ENCODE measurements at regions not wholly inside any gene's neighbourhood (a gene's known extent, or its start where the extent isn't known, plus 50 kb on each side); places are given as distances from the start of the nearest gene placed in this dataset.

DNA sequence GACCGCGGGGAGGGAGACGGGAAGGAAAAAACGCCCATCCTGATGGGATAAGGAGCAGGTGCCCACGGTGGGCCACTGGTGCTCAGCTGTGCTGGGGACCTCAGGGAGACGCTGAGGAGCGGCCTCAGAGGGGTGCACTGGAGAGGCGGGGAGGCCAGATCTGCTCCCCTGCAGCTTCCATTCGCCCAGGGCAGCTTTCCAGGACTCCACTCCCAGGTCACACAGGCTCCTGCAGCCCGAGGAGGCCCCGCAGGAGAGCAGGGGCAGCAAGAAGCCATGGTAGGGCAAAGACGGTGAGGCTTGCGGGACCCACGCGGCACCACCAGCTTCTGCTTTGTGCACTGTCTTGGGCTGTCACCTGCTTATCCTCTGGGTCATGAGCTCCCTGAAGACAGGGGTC lies 82.5 kb upstream of the SULF2 start:
- Mint-ChIP-seq H3K27me3 (ENCODE audit: insufficient read depth, low read depth) (peaks cover 11% of the 10 kb centered on the region), H3K36me3 (no peaks in the 10 kb centered on the region), H3K4me3 (no peak overlapping the region), H3K9me3 (no peaks in the 10 kb centered on the region), H3K4me1 (peaks cover 8% of the 10 kb centered on the region), H3K27ac (no peak overlapping the region)
- no peaks in the 10 kb centered on the region for H4K20me1 ChIP-seq (ENCODE audit: low read depth)
- peaks cover 6% of the 10 kb centered on the region for H3K4me1 ChIP-seq
- no peaks in the 10 kb centered on the region for H3K36me3 ChIP-seq
- TF ChIP-seq CTCF (IDR thresholded peaks at IDR 0.05) (no peak), EZH2 (IDR thresholded peaks at IDR 0.05) (no peak), EZH2phosphoT487 (IDR thresholded peaks at IDR 0.05) (no peak)
- H3K9me3 ChIP-seq (ENCODE audit: low read depth): no peaks in the 10 kb centered on the region
- no peaks in the 10 kb centered on the region for H3F3A ChIP-seq (ENCODE audit: low read depth)
- no peak overlapping the region for H3K27ac ChIP-seq
- no peak overlapping the region for H3K4me3 ChIP-seq
- no peak for DNase-seq (ENCODE audit: low spot score)
- H3K9ac ChIP-seq: no peak overlapping the region
- H3K27me3 ChIP-seq: no peaks in the 10 kb centered on the region
- H2AFZ ChIP-seq (replicated peaks): no peak overlapping the region
- H3K4me2 ChIP-seq: no peak overlapping the region
- H3K79me2 ChIP-seq (ENCODE audit: low read depth): no peaks in the 10 kb centered on the region

DNA sequence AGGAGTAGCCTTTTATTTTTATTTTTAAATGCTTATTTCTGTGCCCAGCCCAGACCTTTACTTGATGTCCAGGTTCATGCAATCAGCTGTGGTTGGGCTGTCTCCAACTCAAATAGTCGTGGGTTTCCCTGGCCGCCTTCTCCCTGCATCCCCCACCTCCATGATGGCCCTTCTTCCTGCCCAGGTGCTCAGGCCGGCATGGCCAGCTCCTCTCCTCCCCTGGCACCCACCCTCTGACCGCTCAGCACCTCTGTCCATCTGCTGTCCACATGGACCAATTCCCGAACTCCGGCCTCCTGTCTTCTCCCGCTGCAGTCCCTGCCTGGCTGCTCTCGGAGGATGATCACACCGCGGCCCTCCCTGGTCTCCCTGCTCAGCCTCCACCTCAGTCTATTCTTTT lies 81.2 kb upstream of the SULF2 start:
- no peaks in the 10 kb centered on the region for H3K36me3 Mint-ChIP-seq
- Histone ChIP-seq H3K9ac (no peak overlapping the region), H3K4me3 (no peak overlapping the region), H3K79me2 (ENCODE audit: low read depth) (no peaks in the 10 kb centered on the region), H4K20me1 (ENCODE audit: low read depth) (no peaks in the 10 kb centered on the region), H3K27me3 (no peaks in the 10 kb centered on the region), H3K4me1 (peaks cover 6% of the 10 kb centered on the region), H3K27ac (no peak overlapping the region), H3K36me3 (no peaks in the 10 kb centered on the region), H3K4me2 (no peak overlapping the region), H2AFZ (replicated peaks) (no peak overlapping the region), H3K9me3 (ENCODE audit: low read depth) (no peaks in the 10 kb centered on the region), H3F3A (ENCODE audit: low read depth) (no peaks in the 10 kb centered on the region)
- H3K4me1 Mint-ChIP-seq: peaks cover 7% of the 10 kb centered on the region
- TF ChIP-seq CTCF (IDR thresholded peaks at IDR 0.05) (no peak), EZH2phosphoT487 (IDR thresholded peaks at IDR 0.05) (no peak)
- DNase-seq (ENCODE audit: low spot score): no peak
- H3K27ac Mint-ChIP-seq: no peak overlapping the region
- peaks cover 6% of the 10 kb centered on the region for H3K27me3 Mint-ChIP-seq (ENCODE audit: insufficient read depth, low read depth)
- no peaks in the 10 kb centered on the region for H3K9me3 Mint-ChIP-seq
- no peak overlapping the region for H3K4me3 Mint-ChIP-seq

DNA sequence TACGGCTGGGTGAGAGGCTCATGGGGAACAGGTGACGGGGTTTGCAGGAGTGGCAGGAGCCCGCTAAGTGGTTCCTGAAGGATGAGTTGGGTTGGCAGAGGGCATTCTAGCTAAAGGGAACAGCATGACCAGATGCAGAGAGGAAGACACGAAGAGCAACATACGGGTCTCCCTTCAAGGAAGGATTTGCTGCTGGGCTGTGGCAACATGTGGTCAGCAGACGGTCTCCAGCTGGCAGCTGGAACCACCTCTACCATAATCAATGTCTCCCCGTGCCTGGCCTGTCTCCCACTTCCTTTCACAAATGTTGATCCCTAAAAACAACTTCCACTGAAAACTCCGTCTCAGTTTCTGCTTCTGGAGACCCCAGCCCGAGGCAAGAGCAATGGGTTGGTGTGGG lies 80.6 kb upstream of the SULF2 start:
- TF ChIP-seq EZH2phosphoT487 (IDR thresholded peaks at IDR 0.05) (no peak), EZH2 (IDR thresholded peaks at IDR 0.05) (no peak), CTCF (IDR thresholded peaks at IDR 0.05) (no peak)
- Histone ChIP-seq H3K4me3 (no peak overlapping the region), H3F3A (ENCODE audit: low read depth) (no peaks in the 10 kb centered on the region), H2AFZ (replicated peaks) (no peak overlapping the region), H3K27ac (no peak overlapping the region), H3K79me2 (ENCODE audit: low read depth) (no peaks in the 10 kb centered on the region), H3K9me3 (ENCODE audit: low read depth) (no peaks in the 10 kb centered on the region), H4K20me1 (ENCODE audit: low read depth) (no peaks in the 10 kb centered on the region), H3K4me1 (peaks cover 6% of the 10 kb centered on the region), H3K27me3 (no peaks in the 10 kb centered on the region), H3K36me3 (no peaks in the 10 kb centered on the region), H3K4me2 (no peak overlapping the region), H3K9ac (no peak overlapping the region)
- Mint-ChIP-seq H3K9me3 (no peaks in the 10 kb centered on the region), H3K27ac (no peak overlapping the region), H3K4me3 (no peak overlapping the region), H3K4me1 (peaks cover 7% of the 10 kb centered on the region), H3K27me3 (ENCODE audit: insufficient read depth, low read depth) (peaks cover 4% of the 10 kb centered on the region), H3K36me3 (no peaks in the 10 kb centered on the region)
- no peak for DNase-seq (ENCODE audit: low spot score)

GRCh38 chr20:47865451-47865850 lies 80.2 kb upstream of the SULF2 start:
- no peak overlapping the region for H2AFZ ChIP-seq (replicated peaks)
- Mint-ChIP-seq H3K36me3 (no peaks in the 10 kb centered on the region), H3K27ac (peak overlapping the region; percentile 9), H3K4me1 (peaks cover 7% of the 10 kb centered on the region), H3K9me3 (no peaks in the 10 kb centered on the region), H3K27me3 (ENCODE audit: insufficient read depth, low read depth) (peaks cover 6% of the 10 kb centered on the region), H3K4me3 (no peak overlapping the region)
- H4K20me1 ChIP-seq (ENCODE audit: low read depth): no peaks in the 10 kb centered on the region
- no peak overlapping the region for H3K4me3 ChIP-seq
- H3K9ac ChIP-seq: no peak overlapping the region
- H3K27ac ChIP-seq: no peak overlapping the region
- TF ChIP-seq EZH2phosphoT487 (IDR thresholded peaks at IDR 0.05) (no peak), CTCF (IDR thresholded peaks at IDR 0.05) (no peak), EZH2 (IDR thresholded peaks at IDR 0.05) (no peak)
- no peak overlapping the region for H3K4me2 ChIP-seq
- no peaks in the 10 kb centered on the region for H3F3A ChIP-seq (ENCODE audit: low read depth)
- no peaks in the 10 kb centered on the region for H3K9me3 ChIP-seq (ENCODE audit: low read depth)
- H3K36me3 ChIP-seq: no peaks in the 10 kb centered on the region
- DNase-seq (ENCODE audit: low spot score): no peak
- H3K79me2 ChIP-seq (ENCODE audit: low read depth): no peaks in the 10 kb centered on the region
- no peaks in the 10 kb centered on the region for H3K27me3 ChIP-seq
- peaks cover 6% of the 10 kb centered on the region for H3K4me1 ChIP-seq
